Astrocyte (in vitro differentiated cells and primary cell): ENCODE measurements at regions not wholly inside any gene's neighbourhood (a gene's known extent, or its start where the extent isn't known, plus 50 kb on each side); places are given as distances from the start of the nearest gene placed in this dataset.
A peak's percentile ranks its signal among the peaks of the same experiment; 100 is the strongest.

Experiments
- DNase-seq: peaks from one replicate; pipeline ENCODE4 v3.0.0-alpha.2; 2010; ENCODE audit warnings: low read depth
- FAIRE-seq: peaks from 2 replicates; lab custom pipeline; 2011; peaks lifted over from hg19 to GRCh38; lab: Jason Lieb, UNC
- H2AFZ ChIP-seq: 2 replicates; pipeline ENCODE4 v1.6.0; 2012; ENCODE audit warnings: low read depth, low read length, inconsistent platforms
- H3K27ac ChIP-seq: 2 replicates; pipeline ENCODE4 v1.5.1; 2011; ENCODE audit warnings: low read depth, low read length, inconsistent platforms
- H3K27me3 ChIP-seq: 2 replicates; pipeline ENCODE4 v1.6.0; 2011; ENCODE audit warnings: low read length, inconsistent platforms; ENCODE audit not compliant: insufficient read depth
- H3K36me3 ChIP-seq: 2 replicates; pipeline ENCODE4 v1.5.1; 2011; ENCODE audit warnings: low read length, inconsistent platforms; ENCODE audit not compliant: insufficient read depth
- H3K4me1 ChIP-seq: 2 replicates; pipeline ENCODE4 v1.5.1; 2011; ENCODE audit warnings: low read length, inconsistent platforms; ENCODE audit not compliant: insufficient read depth
- H3K4me2 ChIP-seq: 2 replicates; pipeline ENCODE4 v1.6.0; 2012; ENCODE audit warnings: low read length, inconsistent platforms
- H3K4me3 ChIP-seq: 2 replicates; pipeline ENCODE4 v1.5.1; 2011; ENCODE audit warnings: low read depth, mild to moderate bottlenecking, low read length, inconsistent platforms; ENCODE audit not compliant: insufficient read depth
- H3K79me2 ChIP-seq: 2 replicates; pipeline ENCODE4 v1.6.0; 2012; ENCODE audit warnings: mild to moderate bottlenecking, low read length, inconsistent platforms; ENCODE audit not compliant: insufficient read depth
- H3K9ac ChIP-seq: 2 replicates; pipeline ENCODE4 v1.6.0; 2012; ENCODE audit warnings: mild to moderate bottlenecking, low read length, inconsistent platforms
- H3K9me3 ChIP-seq: 2 replicates; pipeline ENCODE4 v1.5.1; 2012; ENCODE audit warnings: low read depth, mild to moderate bottlenecking, low read length, inconsistent platforms; ENCODE audit not compliant: insufficient read depth
- H4K20me1 ChIP-seq: 2 replicates; pipeline ENCODE4 v1.6.0; 2012; ENCODE audit warnings: low read length, inconsistent platforms; ENCODE audit not compliant: insufficient read depth
- H3K27ac Mint-ChIP-seq: one replicate; pipeline ENCODE4 v1.8.0; 2021; ENCODE audit warnings: mild to moderate bottlenecking, mixed read lengths; ENCODE audit not compliant: unreplicated experiment
- H3K27me3 Mint-ChIP-seq: one replicate; pipeline ENCODE4 v1.8.0; 2021; ENCODE audit warnings: low read depth, mixed read lengths; ENCODE audit not compliant: unreplicated experiment
- H3K36me3 Mint-ChIP-seq: one replicate; pipeline ENCODE4 v1.8.0; 2021; ENCODE audit warnings: low read depth, mixed read lengths; ENCODE audit not compliant: unreplicated experiment
- H3K4me1 Mint-ChIP-seq: one replicate; pipeline ENCODE4 v1.8.0; 2021; ENCODE audit warnings: low read depth, mixed read lengths; ENCODE audit not compliant: unreplicated experiment
- H3K4me3 Mint-ChIP-seq: one replicate; pipeline ENCODE4 v1.8.0; 2021; ENCODE audit warnings: mild to moderate bottlenecking, moderate library complexity, mixed read lengths; ENCODE audit not compliant: unreplicated experiment
- H3K9me3 Mint-ChIP-seq: one replicate; pipeline ENCODE4 v1.8.0; 2021; ENCODE audit warnings: mild to moderate bottlenecking, mixed read lengths; ENCODE audit not compliant: unreplicated experiment
- CTCF ChIP-seq: IDR thresholded peaks from 2 replicates; pipeline ENCODE4 v1.5.1; 2011; ENCODE audit warnings: low read depth, mild to moderate bottlenecking, inconsistent platforms, low read length, moderate library complexity; ENCODE audit not compliant: insufficient read depth
- EZH2 ChIP-seq: IDR thresholded peaks from 2 replicates; pipeline ENCODE4 v1.6.1; 2012; ENCODE audit warnings: mild to moderate bottlenecking, low read length, inconsistent platforms; ENCODE audit not compliant: insufficient read depth

- DNase-seq: peak; percentile 58
- Mint-ChIP-seq H3K27ac (no peak overlapping the region), H3K36me3 (no peaks in the 10 kb centered on the region), H3K4me1 (peaks cover 18% of the 10 kb centered on the region), H3K27me3 (peaks cover 2% of the 10 kb centered on the region), H3K9me3 (no peaks in the 10 kb centered on the region), H3K4me3 (no peak overlapping the region)
- H2AFZ ChIP-seq: no peak overlapping the region
- no peaks in the 10 kb centered on the region for H3K27me3 ChIP-seq
- H4K20me1 ChIP-seq: no peaks in the 10 kb centered on the region
- TF ChIP-seq EZH2 (no peak), CTCF (no peak)
- H3K9me3 ChIP-seq: no peaks in the 10 kb centered on the region
- H3K4me2 ChIP-seq: no peak overlapping the region
- H3K79me2 ChIP-seq: no peaks in the 10 kb centered on the region
- H3K9ac ChIP-seq: no peak overlapping the region
- no peak overlapping the region for H3K4me3 ChIP-seq
- no peaks in the 10 kb centered on the region for H3K36me3 ChIP-seq
- H3K4me1 ChIP-seq: no peaks in the 10 kb centered on the region
- FAIRE-seq: no peak
- no peak overlapping the region for H3K27ac ChIP-seq
Observed at GRCh38 chr3:124532071-124532470, 198.2 kb upstream of the UMPS start.

- H3K9me3 Mint-ChIP-seq: no peaks in the 10 kb centered on the region
- no peak overlapping the region for H3K27ac Mint-ChIP-seq
- no peak overlapping the region for H3K4me3 Mint-ChIP-seq
- TF ChIP-seq CTCF: no peak
- no peak for TF ChIP-seq EZH2
- H3K27me3 Mint-ChIP-seq: peaks cover 2% of the 10 kb centered on the region
- Histone ChIP-seq H3K4me1 (no peaks in the 10 kb centered on the region), H3K27me3 (peaks cover 2% of the 10 kb centered on the region), H2AFZ (no peak overlapping the region), H3K4me2 (no peak overlapping the region), H3K27ac (no peak overlapping the region), H3K9me3 (no peaks in the 10 kb centered on the region), H4K20me1 (no peaks in the 10 kb centered on the region), H3K9ac (no peak overlapping the region), H3K79me2 (no peaks in the 10 kb centered on the region), H3K4me3 (no peak overlapping the region), H3K36me3 (no peaks in the 10 kb centered on the region)
- H3K36me3 Mint-ChIP-seq: no peaks in the 10 kb centered on the region
- DNase-seq: no peak
- no peak for FAIRE-seq
- H3K4me1 Mint-ChIP-seq: peaks cover 9% of the 10 kb centered on the region
Observed at GRCh38 chr3:124535306-124535705, 194.9 kb upstream of the UMPS start.

- DNase-seq (no peak), FAIRE-seq (no peak)
- H3K9ac ChIP-seq: no peak overlapping the region
- Mint-ChIP-seq H3K4me3 (no peak overlapping the region), H3K9me3 (no peaks in the 10 kb centered on the region), H3K27me3 (no peaks in the 10 kb centered on the region), H3K4me1 (no peaks in the 10 kb centered on the region), H3K27ac (no peak overlapping the region), H3K36me3 (no peaks in the 10 kb centered on the region)
- H3K4me3 ChIP-seq: no peak overlapping the region
- no peaks in the 10 kb centered on the region for H4K20me1 ChIP-seq
- H3K4me2 ChIP-seq: no peak overlapping the region
- TF ChIP-seq EZH2 (no peak), CTCF (no peak)
- peaks cover 2% of the 10 kb centered on the region for H3K27me3 ChIP-seq
- H3K9me3 ChIP-seq: no peaks in the 10 kb centered on the region
- no peaks in the 10 kb centered on the region for H3K36me3 ChIP-seq
- no peaks in the 10 kb centered on the region for H3K79me2 ChIP-seq
- no peak overlapping the region for H2AFZ ChIP-seq
- no peak overlapping the region for H3K27ac ChIP-seq
- H3K4me1 ChIP-seq: no peaks in the 10 kb centered on the region
Observed at GRCh38 chr3:124540550-124541211, 189.6 kb upstream of the UMPS start.
